ENCODE measurements at regions not wholly inside any gene's neighbourhood (a gene's known extent, or its start where the extent isn't known, plus 50 kb on each side); places are given as distances from the start of the nearest gene placed in this dataset.

GRCh38 chr6:85136310-85136709 is 313.6 kb upstream of the NT5E start:
- Histone ChIP-seq H2AK9ac (replicated peaks; ENCODE audit: low read depth, low read length, poor library complexity) (no peak overlapping the region), H2AFZ (replicated peaks; ENCODE audit: low read length, poor library complexity) (no peak overlapping the region), H4K8ac (ENCODE audit: low read depth in 2 of 2, low read length in 2 of 2) (no peak overlapping the region), H3K4me3 (ENCODE audit: insufficient read depth, low read depth, low read length) (no peak overlapping the region), H2BK20ac (ENCODE audit: low read depth, low read length) (no peak overlapping the region), H3K9ac (ENCODE audit: low read depth, low read length) (no peak overlapping the region), H3K23ac (ENCODE audit: low read depth, low read length) (no peak overlapping the region), H4K91ac (ENCODE audit: insufficient read depth, low read depth, low read length) (no peak overlapping the region), H2BK5ac (ENCODE audit: low read depth, low read length, poor library complexity, severe bottlenecking) (no peak overlapping the region), H3K27ac (ENCODE audit: insufficient read depth, low read length) (no peak overlapping the region), H2BK120ac (ENCODE audit: low read depth, low read length) (no peak overlapping the region), H4K20me1 (ENCODE audit: insufficient read depth, low read length) (no peaks in the 10 kb centered on the region), H3K56ac (ENCODE audit: extremely low read depth, insufficient read depth, low read length) (no peak overlapping the region), H3K9me3 (ENCODE audit: control insufficient read depth, insufficient read depth, low read length) (no peaks in the 10 kb centered on the region), H3K79me1 (ENCODE audit: low read depth in 1 of 2, low read length in 2 of 2) (no peaks in the 10 kb centered on the region), H3K36me3 (ENCODE audit: control insufficient read depth, insufficient read depth, low read length) (no peaks in the 10 kb centered on the region), H3K27me3 (ENCODE audit: control insufficient read depth, insufficient read depth, low read length) (no peaks in the 10 kb centered on the region), H3K4me1 (ENCODE audit: control insufficient read depth, insufficient read depth, low read length) (no peaks in the 10 kb centered on the region), H3K4ac (ENCODE audit: low read depth, low read length) (no peak overlapping the region), H3K4me2 (ENCODE audit: low read depth, low read length) (no peak overlapping the region), H3K9me1 (ENCODE audit: insufficient read depth, low read length) (no peaks in the 10 kb centered on the region), H2AK5ac (ENCODE audit: low read depth, low read length) (no peak overlapping the region), H3K14ac (replicated peaks; ENCODE audit: low read depth, low read length) (no peak overlapping the region), H2BK15ac (ENCODE audit: low read depth, low read length) (no peak overlapping the region), H4K5ac (ENCODE audit: low read depth, low read length) (no peak overlapping the region), H3K18ac (ENCODE audit: low read depth, low read length) (no peak overlapping the region)
- ATAC-seq (ENCODE audit: low read depth) (no peak), DNase-seq (no peak)
- dilution Hi-C loops (cut with HindIII; ENCODE audit: low sequenced_read_pairs, unreplicated experiment), result no loop called here
- TF ChIP-seq MXI1 (IDR thresholded peaks at IDR 0.05; ENCODE audit: borderline replicate concordance, low read depth, low read length), result no peak
- TF ChIP-seq RFX5 (IDR thresholded peaks at IDR 0.05; ENCODE audit: low read depth, low read length), result no peak
- no peak for TF ChIP-seq USF2 (IDR thresholded peaks at IDR 0.05; ENCODE audit: low read depth, low read length)
- no peak for TF ChIP-seq MAFK (IDR thresholded peaks at IDR 0.05; ENCODE audit: low read depth, low read length)
- TF ChIP-seq BHLHE40 (IDR thresholded peaks at IDR 0.05; ENCODE audit: low read depth, low read length), result no peak
- TF ChIP-seq ELK1 (IDR thresholded peaks at IDR 0.05; ENCODE audit: borderline replicate concordance, low read depth, low read length), result no peak
- no peak for TF ChIP-seq CHD1 (IDR thresholded peaks at IDR 0.05; ENCODE audit: low read depth, low read length)
- TF ChIP-seq MAZ (IDR thresholded peaks at IDR 0.05; ENCODE audit: borderline replicate concordance, low read depth, low read length), result no peak
- TF ChIP-seq FOS (IDR thresholded peaks at IDR 0.05; ENCODE audit: low read depth, low read length), result no peak
- TF ChIP-seq NFE2L2 (IDR thresholded peaks at IDR 0.05; ENCODE audit: low read depth, low read length), result no peak
- TF ChIP-seq SMC3 (IDR thresholded peaks at IDR 0.05; ENCODE audit: low read depth, low read length), result no peak
- TF ChIP-seq CTCF (conservative IDR thresholded peaks at IDR 0.05; ENCODE audit: low read depth, low read length), result no peak
- TF ChIP-seq RCOR1 (IDR thresholded peaks at IDR 0.05; ENCODE audit: insufficient replicate concordance, low read length), result no peak
- TF ChIP-seq CEBPB (IDR thresholded peaks at IDR 0.05; ENCODE audit: low read depth, low read length), result no peak
- TF ChIP-seq RAD21 (IDR thresholded peaks at IDR 0.05; ENCODE audit: low read length), result no peak
- no peak for TF ChIP-seq POLR2A (IDR thresholded peaks at IDR 0.05; ENCODE audit: low read depth, low read length)
- WGBS, 2 experiments (ENCODE audit: extremely low coverage in 2 of 2, insufficient read length in 1 of 2), result 58% methylated on average over 2 of the region's 3 CpGs; no CpG with 5 or more reads in 1 of the 2 experiments
- in situ Hi-C loops (cut with MboI; ENCODE audit: low sequenced_read_pairs), result no loop called here
- ChIA-PET POLR2A (ENCODE audit: unreplicated experiment) (no interaction called here), CTCF (no interaction called here)
- intact Hi-C loops (cut with micrococcal nuclease), result no loop called here
- no TSS peak for BruUV-seq (replicated peaks)

All from IMR-90 (cell line).